ENCODE measurements at regions not wholly inside any gene's neighbourhood (a gene's known extent, or its start where the extent isn't known, plus 50 kb on each side); places are given as distances from the start of the nearest gene placed in this dataset.

DNA sequence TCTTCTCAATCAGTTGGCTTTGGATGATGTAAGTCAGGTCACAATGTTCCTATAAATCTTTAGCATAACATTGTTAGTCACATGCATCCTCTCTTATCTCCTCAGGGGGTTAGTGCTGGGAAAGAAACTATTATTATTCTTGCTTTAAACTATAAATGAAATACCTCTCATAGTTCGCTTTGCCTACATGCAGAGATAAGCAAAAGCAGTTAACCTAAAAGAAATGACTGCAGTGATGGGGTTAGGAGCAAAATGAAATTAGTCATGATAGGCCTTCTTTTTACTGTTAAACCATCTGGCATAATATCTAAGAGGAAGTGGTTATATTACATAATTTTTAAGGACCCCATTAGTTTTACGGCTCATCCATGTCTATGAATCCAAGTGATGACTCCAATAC lies 91.7 kb upstream of the IGSF10 start:
- TF ChIP-seq, protein P1, sequence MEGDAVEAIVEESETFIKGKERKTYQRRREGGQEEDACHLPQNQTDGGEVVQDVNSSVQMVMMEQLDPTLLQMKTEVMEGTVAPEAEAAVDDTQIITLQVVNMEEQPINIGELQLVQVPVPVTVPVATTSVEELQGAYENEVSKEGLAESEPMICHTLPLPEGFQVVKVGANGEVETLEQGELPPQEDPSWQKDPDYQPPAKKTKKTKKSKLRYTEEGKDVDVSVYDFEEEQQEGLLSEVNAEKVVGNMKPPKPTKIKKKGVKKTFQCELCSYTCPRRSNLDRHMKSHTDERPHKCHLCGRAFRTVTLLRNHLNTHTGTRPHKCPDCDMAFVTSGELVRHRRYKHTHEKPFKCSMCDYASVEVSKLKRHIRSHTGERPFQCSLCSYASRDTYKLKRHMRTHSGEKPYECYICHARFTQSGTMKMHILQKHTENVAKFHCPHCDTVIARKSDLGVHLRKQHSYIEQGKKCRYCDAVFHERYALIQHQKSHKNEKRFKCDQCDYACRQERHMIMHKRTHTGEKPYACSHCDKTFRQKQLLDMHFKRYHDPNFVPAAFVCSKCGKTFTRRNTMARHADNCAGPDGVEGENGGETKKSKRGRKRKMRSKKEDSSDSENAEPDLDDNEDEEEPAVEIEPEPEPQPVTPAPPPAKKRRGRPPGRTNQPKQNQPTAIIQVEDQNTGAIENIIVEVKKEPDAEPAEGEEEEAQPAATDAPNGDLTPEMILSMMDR (IDR thresholded peaks at IDR 0.05; ENCODE audit: insufficient read depth, low read length, severe bottlenecking): no peak
- H3K27me3 ChIP-seq (ENCODE audit: control insufficient read depth, insufficient read depth, low read length): no peaks in the 10 kb centered on the region
- DNase-seq (ENCODE audit: low read depth) (no peak), FAIRE-seq (no peak)
- no peak overlapping the region for H3K4me3 ChIP-seq (ENCODE audit: low read depth, low read length)
- no peaks in the 10 kb centered on the region for H3K36me3 ChIP-seq (ENCODE audit: control insufficient read depth, insufficient read depth, low read length)

- Histone ChIP-seq H3K27me3 (ENCODE audit: control insufficient read depth, insufficient read depth, low read length) (no peaks in the 10 kb centered on the region), H3K36me3 (ENCODE audit: control insufficient read depth, insufficient read depth, low read length) (no peaks in the 10 kb centered on the region), H3K4me3 (ENCODE audit: low read depth, low read length) (no peak overlapping the region)
- DNase-seq (ENCODE audit: low read depth): no peak
- TF ChIP-seq, protein P1 (IDR thresholded peaks at IDR 0.05; ENCODE audit: insufficient read depth, low read length, severe bottlenecking): no peak
- FAIRE-seq: no peak
Measured at GRCh38 chr3:151550642-151551041, 89.8 kb upstream of the IGSF10 start.

GRCh38 chr3:151550025-151550618 lies 89.3 kb upstream of the IGSF10 start:
- DNase-seq (ENCODE audit: low read depth) (peak; percentile 81), FAIRE-seq (no peak)
- TF ChIP-seq, protein P1 (IDR thresholded peaks at IDR 0.05; ENCODE audit: insufficient read depth, low read length, severe bottlenecking): no peak

GRCh38 chr3:151548195-151548594 lies 87.3 kb upstream of the IGSF10 start:
- FAIRE-seq: no peak
- TF ChIP-seq, protein P1 (IDR thresholded peaks at IDR 0.05; ENCODE audit: insufficient read depth, low read length, severe bottlenecking): no peak
- no peaks in the 10 kb centered on the region for H3K36me3 ChIP-seq (ENCODE audit: control insufficient read depth, insufficient read depth, low read length)

More at GRCh38 chr3:151550025-151550618, 89.3 kb upstream of the IGSF10 start:
- Histone ChIP-seq H3K4me3 (ENCODE audit: low read depth, low read length) (no peak overlapping the region), H3K36me3 (ENCODE audit: control insufficient read depth, insufficient read depth, low read length) (no peaks in the 10 kb centered on the region), H3K27me3 (ENCODE audit: control insufficient read depth, insufficient read depth, low read length) (no peaks in the 10 kb centered on the region)

GRCh38 chr3:151544164-151544548 lies 83.3 kb upstream of the IGSF10 start:
- no peak for DNase-seq (ENCODE audit: low read depth)
- H3K27me3 ChIP-seq (ENCODE audit: control insufficient read depth, insufficient read depth, low read length): no peaks in the 10 kb centered on the region
- FAIRE-seq: no peak
- no peaks in the 10 kb centered on the region for H3K36me3 ChIP-seq (ENCODE audit: control insufficient read depth, insufficient read depth, low read length)
- no peak overlapping the region for H3K4me3 ChIP-seq (ENCODE audit: low read depth, low read length)
- TF ChIP-seq, protein P1 (IDR thresholded peaks at IDR 0.05; ENCODE audit: insufficient read depth, low read length, severe bottlenecking): no peak

More at GRCh38 chr3:151548195-151548594, 87.3 kb upstream of the IGSF10 start:
- no peaks in the 10 kb centered on the region for H3K27me3 ChIP-seq (ENCODE audit: control insufficient read depth, insufficient read depth, low read length)
- H3K4me3 ChIP-seq (ENCODE audit: low read depth, low read length): no peak overlapping the region
- DNase-seq (ENCODE audit: low read depth): no peak

GRCh38 chr3:151541178-151541577 lies 80.3 kb upstream of the IGSF10 start:
- H3K36me3 ChIP-seq (ENCODE audit: control insufficient read depth, insufficient read depth, low read length): no peaks in the 10 kb centered on the region
- TF ChIP-seq, protein P1 (IDR thresholded peaks at IDR 0.05; ENCODE audit: insufficient read depth, low read length, severe bottlenecking): no peak
- no peak overlapping the region for H3K4me3 ChIP-seq (ENCODE audit: low read depth, low read length)
- H3K27me3 ChIP-seq (ENCODE audit: control insufficient read depth, insufficient read depth, low read length): no peaks in the 10 kb centered on the region
- no peak for FAIRE-seq
- DNase-seq (ENCODE audit: low read depth): no peak
